ENCODE measurements at regions not wholly inside any gene's neighbourhood (a gene's known extent, or its start where the extent isn't known, plus 50 kb on each side); places are given as distances from the start of the nearest gene placed in this dataset.

DNA sequence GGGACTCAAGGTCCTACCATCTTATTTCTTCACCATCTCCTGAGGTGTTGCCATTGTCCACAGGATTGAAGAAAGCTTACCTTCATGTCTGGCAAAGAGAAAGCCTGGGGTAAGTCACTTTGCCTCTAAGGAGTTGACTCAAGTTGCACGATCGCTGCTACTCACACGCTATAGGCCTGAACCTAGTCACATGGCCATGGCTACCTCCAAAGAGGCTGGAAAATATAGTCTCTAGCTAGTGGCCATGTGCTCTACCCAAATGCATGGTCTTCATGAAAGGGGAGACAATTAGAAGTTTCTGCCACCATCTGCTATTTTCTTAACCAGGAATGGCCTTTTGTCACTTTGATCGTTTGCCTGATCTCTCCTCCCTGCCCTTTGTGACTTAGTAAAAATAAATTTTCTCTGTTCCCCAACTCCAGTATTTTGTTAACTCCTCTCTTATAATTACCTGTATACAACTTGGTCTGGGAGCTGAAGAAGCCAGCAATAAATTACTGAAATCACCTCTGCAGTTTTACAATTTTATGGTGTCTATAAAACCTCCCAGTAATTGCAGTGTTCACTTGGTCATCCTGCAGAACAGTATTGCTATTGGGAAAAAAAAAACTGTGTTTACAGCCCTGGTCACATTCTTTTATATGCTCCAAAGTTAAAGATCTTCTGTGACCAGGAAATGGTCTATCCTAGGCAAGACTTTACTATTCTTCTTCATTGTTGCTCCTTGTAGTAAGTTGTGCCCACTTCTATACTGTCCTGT is 126.7 kb upstream of the TSPAN5 start:
- TF ChIP-seq EZH2phosphoT487 (IDR thresholded peaks at IDR 0.05; ENCODE audit: insufficient read depth, low read depth) (no peak), EZH2 (IDR thresholded peaks at IDR 0.05; ENCODE audit: insufficient read depth, poor library complexity, severe bottlenecking) (no peak)

GRCh38 chr4:98781641-98782357 is 123.4 kb upstream of the TSPAN5 start:
- in situ Hi-C loops (cut with MboI): no loop called here
- H2AFZ ChIP-seq: no peak overlapping the region
- H3K27ac ChIP-seq: no peak overlapping the region

More for the DNA sequence above, 126.7 kb upstream of the TSPAN5 start:
- Histone ChIP-seq H3K9me2 (ENCODE audit: insufficient read depth) (no peaks in the 10 kb centered on the region), H2AFZ (no peak overlapping the region), H4K20me1 (ENCODE audit: insufficient read depth) (no peaks in the 10 kb centered on the region), H3K4me2 (ENCODE audit: unreplicated experiment) (no peak overlapping the region), H3K4me3 (no peak overlapping the region), H3K27me3 (replicated peaks; ENCODE audit: insufficient read depth) (no peaks in the 10 kb centered on the region; the same call in 1 of the 2 replicates), H3K79me2 (ENCODE audit: insufficient read depth) (no peaks in the 10 kb centered on the region), H3K4me1 (ENCODE audit: insufficient read depth) (no peaks in the 10 kb centered on the region), H3K36me3 (ENCODE audit: low read depth) (no peaks in the 10 kb centered on the region), H3K27ac (no peak overlapping the region), H3K9ac (no peak overlapping the region), H3F3A (ENCODE audit: insufficient read depth) (no peaks in the 10 kb centered on the region), H3K9me3 (ENCODE audit: low read depth) (no peaks in the 10 kb centered on the region)
- no peak for DNase-seq
- WGBS, 2 experiments (ENCODE audit: low coverage in 1 of 2, low lambda C conversion rate in 2 of 2, missing lambda C conversion rate in 2 of 2): 68 to 75% methylated on average over 4 of the region's 4 CpGs
- in situ Hi-C loops (cut with MboI): no loop called here

DNA sequence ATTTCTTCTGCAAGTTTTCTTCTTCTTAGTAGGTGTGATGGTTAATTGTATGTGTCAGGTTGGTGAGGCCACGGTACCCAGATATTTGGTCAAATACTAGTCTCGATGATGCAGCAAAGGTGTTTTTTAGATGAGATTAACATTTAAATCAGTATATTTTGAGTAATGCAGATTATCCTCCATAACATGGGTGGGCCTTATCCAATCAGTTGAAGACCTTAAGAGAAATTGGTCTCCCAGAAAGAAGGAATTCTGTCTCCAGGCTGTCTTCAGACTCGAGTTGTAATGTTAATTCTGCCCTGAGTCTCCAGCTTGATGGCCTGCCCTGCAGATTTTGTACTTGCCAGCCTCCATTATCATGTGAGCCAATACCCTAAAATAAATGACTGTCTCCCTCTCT is 122.5 kb upstream of the TSPAN5 start:
- no peak overlapping the region for H3K4me2 ChIP-seq (ENCODE audit: unreplicated experiment)
- H3K27ac ChIP-seq: no peak overlapping the region
- WGBS, 2 experiments (ENCODE audit: low coverage in 1 of 2, low lambda C conversion rate in 2 of 2, missing lambda C conversion rate in 2 of 2): 30 to 32% methylated on average over 3 of the region's 3 CpGs

More at GRCh38 chr4:98781641-98782357, 123.4 kb upstream of the TSPAN5 start:
- Histone ChIP-seq H3K36me3 (ENCODE audit: low read depth) (no peaks in the 10 kb centered on the region), H3F3A (ENCODE audit: insufficient read depth) (peaks cover 3% of the 10 kb centered on the region; the same call in 1 of the 2 replicates), H3K9me2 (ENCODE audit: insufficient read depth) (no peaks in the 10 kb centered on the region), H3K4me3 (no peak overlapping the region), H4K20me1 (ENCODE audit: insufficient read depth) (no peaks in the 10 kb centered on the region), H3K9me3 (ENCODE audit: low read depth) (no peaks in the 10 kb centered on the region), H3K79me2 (ENCODE audit: insufficient read depth) (no peaks in the 10 kb centered on the region), H3K4me2 (ENCODE audit: unreplicated experiment) (no peak overlapping the region), H3K9ac (no peak overlapping the region), H3K4me1 (ENCODE audit: insufficient read depth) (no peaks in the 10 kb centered on the region), H3K27me3 (replicated peaks; ENCODE audit: insufficient read depth) (no peaks in the 10 kb centered on the region; the same call in 1 of the 2 replicates)
- DNase-seq: no peak
- no peak for TF ChIP-seq EZH2phosphoT487 (IDR thresholded peaks at IDR 0.05; ENCODE audit: insufficient read depth, low read depth)
- no peak for TF ChIP-seq EZH2 (IDR thresholded peaks at IDR 0.05; ENCODE audit: insufficient read depth, poor library complexity, severe bottlenecking)
- 45 to 57% methylated on average over 5 of the region's 5 CpGs for WGBS, 2 experiments (ENCODE audit: low coverage in 1 of 2, low lambda C conversion rate in 2 of 2, missing lambda C conversion rate in 2 of 2)

GRCh38 chr4:98779088-98779487 is 120.7 kb upstream of the TSPAN5 start:
- Histone ChIP-seq H3K4me2 (ENCODE audit: unreplicated experiment) (no peak overlapping the region), H3K9me3 (ENCODE audit: low read depth) (no peaks in the 10 kb centered on the region), H3F3A (ENCODE audit: insufficient read depth) (peaks cover 3% of the 10 kb centered on the region; the same call in 1 of the 2 replicates), H3K27me3 (replicated peaks; ENCODE audit: insufficient read depth) (no peaks in the 10 kb centered on the region), H2AFZ (no peak overlapping the region), H3K4me3 (no peak overlapping the region), H3K79me2 (ENCODE audit: insufficient read depth) (no peaks in the 10 kb centered on the region), H3K9ac (no peak overlapping the region), H3K27ac (no peak overlapping the region), H3K9me2 (ENCODE audit: insufficient read depth) (no peaks in the 10 kb centered on the region), H3K4me1 (ENCODE audit: insufficient read depth) (no peaks in the 10 kb centered on the region), H3K36me3 (ENCODE audit: low read depth) (no peaks in the 10 kb centered on the region), H4K20me1 (ENCODE audit: insufficient read depth) (no peaks in the 10 kb centered on the region)
- WGBS, 2 experiments (ENCODE audit: low coverage in 1 of 2, low lambda C conversion rate in 2 of 2, missing lambda C conversion rate in 2 of 2): 15 to 18% methylated on average over 3 of the region's 3 CpGs
- TF ChIP-seq EZH2 (IDR thresholded peaks at IDR 0.05; ENCODE audit: insufficient read depth, poor library complexity, severe bottlenecking): no peak
- TF ChIP-seq EZH2phosphoT487 (IDR thresholded peaks at IDR 0.05; ENCODE audit: insufficient read depth, low read depth): no peak
- no peak for DNase-seq
- in situ Hi-C loops (cut with MboI): no loop called here

More for the DNA sequence above, 122.5 kb upstream of the TSPAN5 start:
- H3K4me3 ChIP-seq: no peak overlapping the region
- H2AFZ ChIP-seq: no peak overlapping the region
- no peaks in the 10 kb centered on the region for H3K9me2 ChIP-seq (ENCODE audit: insufficient read depth)
- no peak for DNase-seq
- H3F3A ChIP-seq (ENCODE audit: insufficient read depth): peaks cover 3% of the 10 kb centered on the region; the same call in 1 of the 2 replicates
- no peaks in the 10 kb centered on the region for H3K79me2 ChIP-seq (ENCODE audit: insufficient read depth)
- H3K27me3 ChIP-seq (replicated peaks; ENCODE audit: insufficient read depth): no peaks in the 10 kb centered on the region; the same call in 1 of the 2 replicates
- no peaks in the 10 kb centered on the region for H3K9me3 ChIP-seq (ENCODE audit: low read depth)
- no peaks in the 10 kb centered on the region for H4K20me1 ChIP-seq (ENCODE audit: insufficient read depth)
- TF ChIP-seq EZH2 (IDR thresholded peaks at IDR 0.05; ENCODE audit: insufficient read depth, poor library complexity, severe bottlenecking): no peak
- TF ChIP-seq EZH2phosphoT487 (IDR thresholded peaks at IDR 0.05; ENCODE audit: insufficient read depth, low read depth): no peak
- in situ Hi-C loops (cut with MboI): no loop called here
- no peaks in the 10 kb centered on the region for H3K4me1 ChIP-seq (ENCODE audit: insufficient read depth)
- H3K36me3 ChIP-seq (ENCODE audit: low read depth): no peaks in the 10 kb centered on the region
- H3K9ac ChIP-seq: no peak overlapping the region
